ENCODE measurements at regions not wholly inside any gene's neighbourhood (a gene's known extent, or its start where the extent isn't known, plus 50 kb on each side); places are given as distances from the start of the nearest gene placed in this dataset.
"Not testable (repeated sequence)": the region's sequence is repeated elsewhere in the genome, so short reads cannot be mapped to it uniquely, and the experiment has no call there.

DNA sequence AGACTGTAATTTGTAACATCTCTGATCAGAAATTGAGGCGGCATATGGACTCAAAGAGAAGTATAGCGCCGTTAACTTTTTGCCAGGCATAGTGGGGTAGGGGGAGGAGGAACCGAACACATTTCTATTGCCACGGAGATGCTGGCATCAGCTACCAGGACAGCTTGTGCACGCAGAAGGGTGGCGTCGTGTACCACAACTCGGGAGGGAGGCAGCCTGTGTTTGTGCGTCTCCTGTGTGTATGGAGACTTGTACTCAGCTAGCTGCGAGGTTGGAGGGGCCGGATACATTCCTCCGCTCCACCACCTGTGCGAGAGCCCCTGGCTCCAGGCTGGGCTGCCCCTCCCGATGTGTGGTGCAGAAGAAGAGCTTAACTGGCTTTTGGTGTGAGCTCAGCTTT lies 634.8 kb downstream of the TYW1 start:
- TF ChIP-seq, protein P1, sequence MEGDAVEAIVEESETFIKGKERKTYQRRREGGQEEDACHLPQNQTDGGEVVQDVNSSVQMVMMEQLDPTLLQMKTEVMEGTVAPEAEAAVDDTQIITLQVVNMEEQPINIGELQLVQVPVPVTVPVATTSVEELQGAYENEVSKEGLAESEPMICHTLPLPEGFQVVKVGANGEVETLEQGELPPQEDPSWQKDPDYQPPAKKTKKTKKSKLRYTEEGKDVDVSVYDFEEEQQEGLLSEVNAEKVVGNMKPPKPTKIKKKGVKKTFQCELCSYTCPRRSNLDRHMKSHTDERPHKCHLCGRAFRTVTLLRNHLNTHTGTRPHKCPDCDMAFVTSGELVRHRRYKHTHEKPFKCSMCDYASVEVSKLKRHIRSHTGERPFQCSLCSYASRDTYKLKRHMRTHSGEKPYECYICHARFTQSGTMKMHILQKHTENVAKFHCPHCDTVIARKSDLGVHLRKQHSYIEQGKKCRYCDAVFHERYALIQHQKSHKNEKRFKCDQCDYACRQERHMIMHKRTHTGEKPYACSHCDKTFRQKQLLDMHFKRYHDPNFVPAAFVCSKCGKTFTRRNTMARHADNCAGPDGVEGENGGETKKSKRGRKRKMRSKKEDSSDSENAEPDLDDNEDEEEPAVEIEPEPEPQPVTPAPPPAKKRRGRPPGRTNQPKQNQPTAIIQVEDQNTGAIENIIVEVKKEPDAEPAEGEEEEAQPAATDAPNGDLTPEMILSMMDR (IDR thresholded peaks at IDR 0.05): no peak
- intact Hi-C loops (cut with DNase I): no loop called here
- H3K27ac ChIP-seq: no peak overlapping the region
- no peaks in the 10 kb centered on the region for H3K36me3 ChIP-seq
- no peaks in the 10 kb centered on the region for H3K27me3 ChIP-seq
- H3K4me3 ChIP-seq: no peak overlapping the region
- no peaks in the 10 kb centered on the region for H3K4me1 ChIP-seq
- no peak for DNase-seq (ENCODE audit: low spot score in 2 of 2)
- H3K9me3 ChIP-seq: no peaks in the 10 kb centered on the region

DNA sequence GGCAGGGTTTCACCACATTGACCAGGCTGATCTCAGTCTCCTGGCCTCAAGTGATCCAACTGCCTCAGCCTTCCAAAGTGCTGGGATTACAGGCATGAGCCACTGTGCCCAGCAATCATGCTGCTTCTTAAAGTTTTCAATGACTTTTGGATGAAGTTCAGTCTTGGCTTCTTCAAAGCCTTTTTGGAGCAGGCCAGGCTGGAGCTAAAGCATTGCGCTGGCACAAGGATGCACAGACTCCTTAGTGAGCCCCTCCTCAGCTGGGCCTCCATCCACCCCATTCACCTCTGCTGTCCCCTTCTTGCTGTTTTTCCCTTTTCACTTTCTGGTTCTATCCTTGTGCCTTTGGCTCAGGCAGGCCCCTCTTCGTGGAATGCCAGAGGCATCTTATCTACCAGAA lies 638.6 kb downstream of the TYW1 start:
- H3K36me3 ChIP-seq: no peaks in the 10 kb centered on the region
- intact Hi-C loops (cut with DNase I): no loop called here

DNA sequence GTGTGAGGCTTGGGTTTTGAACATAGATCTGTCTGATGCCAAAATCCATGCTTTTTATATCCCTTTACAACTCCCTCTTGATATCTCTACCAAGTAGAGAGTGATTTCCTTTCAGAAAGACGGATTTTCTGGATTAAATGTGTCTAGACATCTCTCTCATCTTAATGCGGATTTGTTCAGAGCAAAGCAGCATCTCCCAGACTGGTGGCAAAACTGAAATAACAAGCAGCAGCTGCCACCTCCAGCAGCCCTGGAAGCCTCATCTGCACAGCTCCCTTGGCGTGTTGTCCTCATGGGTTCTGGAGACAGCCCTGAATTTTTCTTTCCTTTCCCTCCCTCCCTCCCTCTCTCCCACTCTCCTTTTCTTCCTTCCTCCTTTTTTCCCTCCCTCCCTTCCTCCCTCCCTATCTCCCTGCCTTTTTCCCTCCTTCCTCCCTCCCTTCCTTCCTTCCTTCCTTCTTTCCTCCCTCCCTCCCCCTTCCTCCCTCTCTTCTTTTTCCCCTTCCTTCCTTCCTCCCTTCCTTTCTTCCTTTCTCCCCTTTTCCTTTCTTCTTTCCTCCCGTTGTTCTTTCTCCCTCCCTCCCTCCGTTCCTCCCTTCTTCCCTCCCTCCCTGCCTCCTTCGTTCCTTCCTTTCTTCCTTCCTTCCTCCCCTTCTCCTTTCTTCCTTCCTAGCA lies 639.9 kb downstream of the TYW1 start:
- Histone ChIP-seq H3K36me3 (no peaks in the 10 kb centered on the region), H3K27ac (no peak overlapping the region), H3K4me1 (no peaks in the 10 kb centered on the region), H3K4me3 (no peak overlapping the region), H3K9me3 (no peaks in the 10 kb centered on the region), H3K27me3 (no peaks in the 10 kb centered on the region)
- DNase-seq (ENCODE audit: low spot score in 2 of 2): no peak
- TF ChIP-seq, protein P1 (IDR thresholded peaks at IDR 0.05): no peak
- intact Hi-C loops (cut with DNase I): no loop called here

More for the DNA sequence above, 638.6 kb downstream of the TYW1 start:
- H3K27me3 ChIP-seq: no peaks in the 10 kb centered on the region
- H3K9me3 ChIP-seq: no peaks in the 10 kb centered on the region
- no peak overlapping the region for H3K27ac ChIP-seq
- H3K4me3 ChIP-seq: no peak overlapping the region
- no peak for DNase-seq (ENCODE audit: low spot score in 2 of 2)
- TF ChIP-seq, protein P1 (IDR thresholded peaks at IDR 0.05): no peak
- H3K4me1 ChIP-seq: no peaks in the 10 kb centered on the region

DNA sequence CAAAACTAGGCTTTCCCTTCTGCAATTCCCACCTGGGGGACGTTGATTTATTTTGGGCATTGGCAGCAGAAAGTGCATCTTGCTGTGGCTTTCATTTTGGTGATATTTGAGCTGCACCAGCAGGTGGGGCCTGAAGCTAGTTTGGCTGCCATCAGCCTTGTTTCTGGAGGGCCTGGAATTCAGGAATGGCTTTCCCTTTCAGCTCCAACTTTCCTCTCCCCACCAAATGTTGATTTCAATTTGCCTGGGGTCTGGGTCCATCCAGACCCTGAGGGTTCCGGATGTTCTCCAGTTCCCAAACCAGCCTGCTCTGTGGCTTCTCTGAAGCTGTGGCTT lies 640.4 kb downstream of the TYW1 start:
- intact Hi-C loops (cut with DNase I): no loop called here

DNA sequence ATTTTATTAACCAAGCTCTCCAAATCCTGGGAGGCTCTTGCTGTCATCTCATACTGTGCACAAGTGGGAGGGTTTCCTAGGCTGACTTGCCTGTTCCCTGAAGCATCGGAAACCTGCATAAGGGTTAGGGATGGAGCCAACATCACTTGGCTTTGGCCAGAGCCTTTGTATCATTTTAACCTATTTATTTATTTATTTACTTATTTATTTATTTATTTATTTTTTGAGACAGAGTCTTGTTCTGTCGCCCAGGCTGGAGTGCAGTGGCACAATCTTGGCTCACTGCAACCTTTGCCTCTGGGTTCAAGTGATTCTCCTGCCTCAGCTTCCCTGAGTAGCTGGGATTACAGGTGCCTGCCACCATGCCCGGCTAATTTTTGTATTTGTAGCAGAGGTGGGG lies 645.9 kb downstream of the TYW1 start:
- DNase-seq (ENCODE audit: low spot score in 2 of 2); H3K36me3 ChIP-seq; H3K9me3 ChIP-seq; H3K27me3 ChIP-seq; H3K27ac ChIP-seq; H3K4me1 ChIP-seq; H3K4me3 ChIP-seq; intact Hi-C loops (cut with DNase I): not testable (repeated sequence)

More for the DNA sequence above, 640.4 kb downstream of the TYW1 start:
- Histone ChIP-seq H3K27ac (no peak overlapping the region), H3K27me3 (no peaks in the 10 kb centered on the region), H3K4me3 (no peak overlapping the region), H3K9me3 (no peaks in the 10 kb centered on the region), H3K4me1 (no peaks in the 10 kb centered on the region), H3K36me3 (no peaks in the 10 kb centered on the region)
- TF ChIP-seq, protein P1 (IDR thresholded peaks at IDR 0.05): no peak
- DNase-seq (ENCODE audit: low spot score in 2 of 2): no peak

DNA sequence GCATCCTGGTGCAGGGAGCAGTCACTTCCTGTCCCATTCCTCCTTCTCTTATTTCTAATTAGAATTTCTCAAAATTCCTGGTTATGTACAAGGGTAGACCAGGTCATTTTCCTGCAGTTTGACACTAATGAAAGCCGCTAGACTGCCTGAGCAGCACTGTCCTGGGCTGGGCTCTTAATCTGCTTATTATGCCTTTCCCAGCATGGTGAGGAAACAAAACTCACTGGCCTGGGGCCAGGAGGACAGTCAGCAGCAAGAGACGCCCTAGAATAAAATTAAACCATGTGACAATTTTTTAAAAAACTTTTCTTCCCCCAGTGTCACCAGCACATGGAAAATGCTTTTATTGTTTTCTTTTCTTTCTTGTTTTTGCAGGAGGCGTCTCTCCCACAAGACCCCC lies 647.5 kb downstream of the TYW1 start:
- H3K27me3 ChIP-seq: no peaks in the 10 kb centered on the region
- no peaks in the 10 kb centered on the region for H3K36me3 ChIP-seq
- H3K27ac ChIP-seq: no peak overlapping the region
- no peak for DNase-seq (ENCODE audit: low spot score in 2 of 2)
- H3K4me1 ChIP-seq: no peaks in the 10 kb centered on the region
- TF ChIP-seq, protein P1 (IDR thresholded peaks at IDR 0.05): no peak
- no peak overlapping the region for H3K4me3 ChIP-seq
- no peaks in the 10 kb centered on the region for H3K9me3 ChIP-seq
- intact Hi-C loops (cut with DNase I): no loop called here
